Epithelial cell of esophagus (primary cell): ENCODE measurements at regions not wholly inside any gene's neighbourhood (a gene's known extent, or its start where the extent isn't known, plus 50 kb on each side); places are given as distances from the start of the nearest gene placed in this dataset.

Source experiments
- DNase-seq: peaks from one replicate; pipeline ENCODE4 v3.0.0; 2010; ENCODE audit warnings: low read depth
- H3K4me3 ChIP-seq: 2 replicates; pipeline ENCODE4 v1.5.1; 2011; ENCODE audit warnings: mild to moderate bottlenecking, low read length, control low read depth
- TF ChIP-seq, protein P1 (sequence below): IDR thresholded peaks from 2 replicates; pipeline ENCODE4 v1.5.1; 2011; ENCODE audit warnings: low read depth, mild to moderate bottlenecking, low read length, control low read depth, inconsistent platforms; ENCODE audit not compliant: insufficient read depth; ENCODE audit errors: missing control alignments

GRCh38 chr18:22486667-22487066, 69.0 kb upstream of the CTAGE1 start:
- DNase-seq: no peak
- no peak overlapping the region for H3K4me3 ChIP-seq
- TF ChIP-seq, protein P1, sequence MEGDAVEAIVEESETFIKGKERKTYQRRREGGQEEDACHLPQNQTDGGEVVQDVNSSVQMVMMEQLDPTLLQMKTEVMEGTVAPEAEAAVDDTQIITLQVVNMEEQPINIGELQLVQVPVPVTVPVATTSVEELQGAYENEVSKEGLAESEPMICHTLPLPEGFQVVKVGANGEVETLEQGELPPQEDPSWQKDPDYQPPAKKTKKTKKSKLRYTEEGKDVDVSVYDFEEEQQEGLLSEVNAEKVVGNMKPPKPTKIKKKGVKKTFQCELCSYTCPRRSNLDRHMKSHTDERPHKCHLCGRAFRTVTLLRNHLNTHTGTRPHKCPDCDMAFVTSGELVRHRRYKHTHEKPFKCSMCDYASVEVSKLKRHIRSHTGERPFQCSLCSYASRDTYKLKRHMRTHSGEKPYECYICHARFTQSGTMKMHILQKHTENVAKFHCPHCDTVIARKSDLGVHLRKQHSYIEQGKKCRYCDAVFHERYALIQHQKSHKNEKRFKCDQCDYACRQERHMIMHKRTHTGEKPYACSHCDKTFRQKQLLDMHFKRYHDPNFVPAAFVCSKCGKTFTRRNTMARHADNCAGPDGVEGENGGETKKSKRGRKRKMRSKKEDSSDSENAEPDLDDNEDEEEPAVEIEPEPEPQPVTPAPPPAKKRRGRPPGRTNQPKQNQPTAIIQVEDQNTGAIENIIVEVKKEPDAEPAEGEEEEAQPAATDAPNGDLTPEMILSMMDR: no peak

- no peak overlapping the region for H3K4me3 ChIP-seq
- no peak for DNase-seq
- TF ChIP-seq, protein P1: no peak
Observed at GRCh38 chr18:22488554-22488953, 70.8 kb upstream of the CTAGE1 start.

GRCh38 chr18:22489704-22490103, 72.0 kb upstream of the CTAGE1 start:
- TF ChIP-seq, protein P1: no peak
- DNase-seq: peak; percentile 72
- H3K4me3 ChIP-seq: no peak overlapping the region

- no peak for DNase-seq
- TF ChIP-seq, protein P1: no peak
Observed at GRCh38 chr18:22490429-22490846, 72.7 kb upstream of the CTAGE1 start.

GRCh38 chr18:22493255-22493654, 75.5 kb upstream of the CTAGE1 start:
- no peak for DNase-seq
- TF ChIP-seq, protein P1: no peak
- H3K4me3 ChIP-seq: no peak overlapping the region

More at GRCh38 chr18:22490429-22490846, 72.7 kb upstream of the CTAGE1 start:
- no peak overlapping the region for H3K4me3 ChIP-seq

DNA sequence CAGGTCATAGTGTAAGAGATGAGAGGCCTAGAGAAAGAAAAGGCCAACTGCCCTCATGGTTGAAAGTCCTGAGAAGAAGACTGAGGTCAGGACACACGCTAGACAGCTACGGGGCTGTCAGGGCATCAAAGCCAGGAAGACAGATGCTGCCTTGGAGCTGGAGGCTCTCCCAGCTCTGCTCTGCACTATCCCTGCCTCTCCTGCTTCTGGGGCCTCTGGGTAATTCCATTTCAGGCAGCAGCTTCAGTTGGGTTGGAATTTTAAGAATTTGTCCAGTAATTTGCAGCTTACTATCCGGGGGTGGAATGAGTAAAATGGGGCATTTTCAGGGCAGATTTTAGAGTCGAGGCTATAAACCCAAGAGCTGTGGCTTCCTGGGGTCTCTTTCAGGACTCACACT, 76.2 kb upstream of the CTAGE1 start:
- no peak overlapping the region for H3K4me3 ChIP-seq
- TF ChIP-seq, protein P1: no peak
- DNase-seq: no peak

DNA sequence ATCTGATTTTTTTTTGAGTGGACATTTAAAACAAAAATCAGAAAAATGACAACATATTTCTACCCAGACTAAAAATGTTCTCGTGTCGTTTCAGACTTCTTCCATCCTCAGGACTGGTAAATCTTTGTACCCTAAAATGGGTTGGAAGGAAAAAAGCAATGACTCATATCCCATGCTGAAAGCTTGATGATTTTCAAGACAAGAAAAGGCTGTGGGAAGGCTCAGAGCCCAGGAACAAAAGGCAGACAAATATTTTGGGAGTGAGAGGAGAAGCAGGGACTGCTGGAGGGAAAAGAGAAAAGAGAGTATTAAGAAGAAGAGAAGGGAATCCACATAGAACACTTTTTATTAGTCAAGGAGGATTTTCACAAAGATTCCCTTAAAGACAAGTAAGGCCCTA, 77.1 kb upstream of the CTAGE1 start:
- TF ChIP-seq, protein P1: no peak
- H3K4me3 ChIP-seq: no peak overlapping the region
- DNase-seq: peak; percentile 35
